ENCODE measurements at regions not wholly inside any gene's neighbourhood (a gene's known extent, or its start where the extent isn't known, plus 50 kb on each side); places are given as distances from the start of the nearest gene placed in this dataset.

GRCh38 chr6:165092881-165093595 lies 216.4 kb downstream of the C6orf118 start:
- peak overlapping the region; percentile 23 for H3K4me3 Mint-ChIP-seq (ENCODE audit: unreplicated experiment)
- no peak for DNase-seq (ENCODE audit: low spot score)
- no peak for TF ChIP-seq CTCF (IDR thresholded peaks at IDR 0.05; ENCODE audit: unreplicated experiment)
- H3K9me3 Mint-ChIP-seq (ENCODE audit: unreplicated experiment), result peaks cover 11% of the 10 kb centered on the region
- no peak overlapping the region for H3K27ac Mint-ChIP-seq (ENCODE audit: unreplicated experiment)
- H3K27me3 Mint-ChIP-seq (ENCODE audit: unreplicated experiment), result peaks cover 2% of the 10 kb centered on the region
- peaks cover 4% of the 10 kb centered on the region for H3K36me3 Mint-ChIP-seq (ENCODE audit: low read depth, unreplicated experiment)
- no peaks in the 10 kb centered on the region for H3K4me1 Mint-ChIP-seq (ENCODE audit: unreplicated experiment)

- no peak overlapping the region for H3K4me3 Mint-ChIP-seq (ENCODE audit: unreplicated experiment)
- H3K27ac Mint-ChIP-seq (ENCODE audit: unreplicated experiment), result no peak overlapping the region
- peaks cover 8% of the 10 kb centered on the region for H3K9me3 Mint-ChIP-seq (ENCODE audit: unreplicated experiment)
These were observed 218.2 kb downstream of the C6orf118 start for GRCh38 chr6:165091121-165091785.

GRCh38 chr6:165090242-165090641 lies 219.2 kb downstream of the C6orf118 start:
- no peaks in the 10 kb centered on the region for H3K4me1 Mint-ChIP-seq (ENCODE audit: unreplicated experiment)
- peaks cover 2% of the 10 kb centered on the region for H3K27me3 Mint-ChIP-seq (ENCODE audit: unreplicated experiment)
- no peak for DNase-seq (ENCODE audit: low spot score)
- H3K9me3 Mint-ChIP-seq (ENCODE audit: unreplicated experiment), result peaks cover 11% of the 10 kb centered on the region
- peaks cover 4% of the 10 kb centered on the region for H3K36me3 Mint-ChIP-seq (ENCODE audit: low read depth, unreplicated experiment)
- no peak overlapping the region for H3K27ac Mint-ChIP-seq (ENCODE audit: unreplicated experiment)
- TF ChIP-seq CTCF (IDR thresholded peaks at IDR 0.05; ENCODE audit: unreplicated experiment), result no peak
- H3K4me3 Mint-ChIP-seq (ENCODE audit: unreplicated experiment), result no peak overlapping the region

More at GRCh38 chr6:165091121-165091785, 218.2 kb downstream of the C6orf118 start:
- DNase-seq (ENCODE audit: low spot score), result no peak
- TF ChIP-seq CTCF (IDR thresholded peaks at IDR 0.05; ENCODE audit: unreplicated experiment), result no peak
- peaks cover 4% of the 10 kb centered on the region for H3K36me3 Mint-ChIP-seq (ENCODE audit: low read depth, unreplicated experiment)
- H3K4me1 Mint-ChIP-seq (ENCODE audit: unreplicated experiment), result no peaks in the 10 kb centered on the region
- peaks cover 2% of the 10 kb centered on the region for H3K27me3 Mint-ChIP-seq (ENCODE audit: unreplicated experiment)

- Mint-ChIP-seq H3K27ac (ENCODE audit: unreplicated experiment) (no peak overlapping the region), H3K36me3 (ENCODE audit: low read depth, unreplicated experiment) (no peaks in the 10 kb centered on the region), H3K9me3 (ENCODE audit: unreplicated experiment) (peaks cover 6% of the 10 kb centered on the region), H3K27me3 (ENCODE audit: unreplicated experiment) (peaks cover 2% of the 10 kb centered on the region), H3K4me3 (ENCODE audit: unreplicated experiment) (no peak overlapping the region), H3K4me1 (ENCODE audit: unreplicated experiment) (no peaks in the 10 kb centered on the region)
- TF ChIP-seq CTCF (IDR thresholded peaks at IDR 0.05; ENCODE audit: unreplicated experiment), result no peak
- no peak for DNase-seq (ENCODE audit: low spot score)
These were observed 222.6 kb downstream of the C6orf118 start for GRCh38 chr6:165086814-165087213.

- no peaks in the 10 kb centered on the region for H3K4me1 Mint-ChIP-seq (ENCODE audit: unreplicated experiment)
- no peak for TF ChIP-seq CTCF (IDR thresholded peaks at IDR 0.05; ENCODE audit: unreplicated experiment)
- H3K9me3 Mint-ChIP-seq (ENCODE audit: unreplicated experiment), result peaks cover 6% of the 10 kb centered on the region
- no peaks in the 10 kb centered on the region for H3K36me3 Mint-ChIP-seq (ENCODE audit: low read depth, unreplicated experiment)
- H3K4me3 Mint-ChIP-seq (ENCODE audit: unreplicated experiment), result no peak overlapping the region
- H3K27me3 Mint-ChIP-seq (ENCODE audit: unreplicated experiment), result peaks cover 2% of the 10 kb centered on the region
- DNase-seq (ENCODE audit: low spot score), result no peak
- no peak overlapping the region for H3K27ac Mint-ChIP-seq (ENCODE audit: unreplicated experiment)
These were observed 226.8 kb downstream of the C6orf118 start for GRCh38 chr6:165082636-165083035.
